ENCODE measurements at regions not wholly inside any gene's neighbourhood (a gene's known extent, or its start where the extent isn't known, plus 50 kb on each side); places are given as distances from the start of the nearest gene placed in this dataset.
A peak's percentile ranks its signal among the peaks of the same experiment; 100 is the strongest.

DNA sequence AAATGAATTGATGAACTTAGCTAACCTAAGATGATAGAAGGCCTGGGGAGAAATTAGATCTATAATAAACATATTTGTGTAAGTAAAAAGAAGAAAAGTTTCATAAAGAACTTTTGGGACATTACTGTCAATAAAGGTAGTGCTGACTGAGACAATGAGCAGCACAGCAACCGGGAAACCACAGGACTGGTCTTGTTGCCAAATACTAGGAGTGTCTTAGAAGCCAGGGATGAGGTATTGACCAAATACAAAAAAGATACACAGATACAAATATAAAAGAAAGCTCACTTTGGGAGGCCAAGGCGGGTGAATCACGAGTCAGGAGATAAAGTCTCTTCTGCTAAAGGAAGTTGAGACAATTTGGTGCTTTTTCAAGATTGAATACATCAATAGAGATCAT lies 362.4 kb upstream of the ZNF385D start:
- TF ChIP-seq TAF1 (IDR thresholded peaks at IDR 0.05; ENCODE audit: low read depth, low read length) = no peak
- TF ChIP-seq POU2F2 (IDR thresholded peaks at IDR 0.05; ENCODE audit: low read depth, low read length) = no peak
- TF ChIP-seq POLR2A (IDR thresholded peaks at IDR 0.05; ENCODE audit: low read depth, low read length) = no peak
- no peak for TF ChIP-seq POLR2AphosphoS5 (IDR thresholded peaks at IDR 0.05; ENCODE audit: low read depth, low read length)
- TF ChIP-seq PAX5 (IDR thresholded peaks at IDR 0.05; ENCODE audit: insufficient read depth, low read length, severe bottlenecking) = no peak
- no peak for TF ChIP-seq SPI1 (IDR thresholded peaks at IDR 0.05; ENCODE audit: low read depth, low read length)
- DNase-seq (ENCODE audit: insufficient read length, low spot score) (no peak), FAIRE-seq (no peak)

DNA sequence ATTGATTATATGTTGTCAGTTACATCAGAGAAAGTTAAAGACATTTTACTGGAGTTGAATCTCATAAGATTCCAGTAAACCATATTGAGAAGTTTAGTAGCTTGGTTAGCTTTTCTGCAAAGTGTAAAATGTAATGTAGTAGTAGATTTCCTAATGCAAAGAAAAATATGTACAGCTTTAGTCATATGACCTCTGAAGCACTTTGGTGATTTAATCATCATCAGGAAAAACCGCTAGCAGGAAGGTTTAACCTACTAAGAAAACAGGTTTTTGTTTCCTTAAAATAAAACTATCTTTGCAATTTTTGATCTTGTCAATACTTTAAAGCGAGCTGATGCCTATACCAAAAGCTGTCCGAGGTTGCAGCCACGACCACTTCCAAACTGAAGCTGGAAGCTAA lies 364.6 kb upstream of the ZNF385D start:
- no peak for DNase-seq (ENCODE audit: insufficient read length, low spot score)
- TF ChIP-seq POU2F2 (IDR thresholded peaks at IDR 0.05; ENCODE audit: low read depth, low read length) (no peak), POLR2AphosphoS5 (IDR thresholded peaks at IDR 0.05; ENCODE audit: low read depth, low read length) (no peak), SPI1 (IDR thresholded peaks at IDR 0.05; ENCODE audit: low read depth, low read length) (no peak), PAX5 (IDR thresholded peaks at IDR 0.05; ENCODE audit: insufficient read depth, low read length, severe bottlenecking) (no peak), TAF1 (IDR thresholded peaks at IDR 0.05; ENCODE audit: low read depth, low read length) (no peak), POLR2A (IDR thresholded peaks at IDR 0.05; ENCODE audit: low read depth, low read length) (no peak)
- FAIRE-seq = no peak

DNA sequence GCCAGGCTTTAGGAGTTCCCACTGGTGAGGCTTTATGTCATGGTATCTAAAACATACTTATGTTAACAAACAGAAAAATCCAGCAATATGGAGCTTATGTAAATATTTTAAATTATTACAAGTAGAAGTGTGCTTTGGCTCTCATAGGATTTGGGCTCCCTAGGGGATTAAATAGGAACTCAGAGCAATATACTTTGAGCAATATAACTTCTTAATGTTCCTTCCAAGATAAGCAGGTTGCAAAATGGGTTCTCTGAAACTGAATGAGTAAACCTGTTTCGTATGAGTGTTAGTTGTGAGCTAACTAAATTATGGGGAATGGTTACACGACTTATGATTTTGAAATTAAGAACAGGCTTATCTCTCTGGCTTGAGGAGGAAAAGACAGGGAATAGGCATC lies 366.1 kb upstream of the ZNF385D start:
- no peak for DNase-seq (ENCODE audit: insufficient read length, low spot score)

DNA sequence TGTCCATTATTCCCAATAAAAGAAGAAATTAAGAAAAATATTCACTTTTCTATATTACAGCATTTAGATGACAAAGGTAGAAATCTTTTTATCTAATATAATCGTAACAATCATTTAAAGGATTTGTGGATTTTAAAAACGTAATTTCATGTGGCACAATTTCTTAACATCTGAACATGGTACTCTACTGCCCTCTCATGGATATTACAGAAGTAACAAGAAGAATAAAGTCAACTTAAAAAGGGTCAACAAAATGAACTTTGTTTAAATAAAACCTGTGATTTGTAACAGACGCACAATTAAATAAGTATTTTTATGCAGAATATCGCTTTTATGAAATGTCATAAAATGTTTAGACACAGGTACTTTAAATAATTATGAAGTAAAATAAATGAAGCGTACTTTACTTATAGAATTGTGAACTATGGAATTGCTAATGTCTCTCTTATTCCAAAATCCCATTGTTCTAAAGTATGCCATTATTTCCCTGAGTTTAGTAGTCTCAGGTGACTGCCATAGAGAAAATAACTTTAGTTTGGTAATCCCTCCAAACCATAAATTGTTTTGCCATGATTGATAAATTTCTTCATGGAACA lies 366.8 kb upstream of the ZNF385D start:
- DNase-seq (ENCODE audit: insufficient read length, low spot score) (no peak), FAIRE-seq (no peak)
- no peak for TF ChIP-seq POU2F2 (IDR thresholded peaks at IDR 0.05; ENCODE audit: low read depth, low read length)
- TF ChIP-seq POLR2A (IDR thresholded peaks at IDR 0.05; ENCODE audit: low read depth, low read length) = no peak
- no peak for TF ChIP-seq TAF1 (IDR thresholded peaks at IDR 0.05; ENCODE audit: low read depth, low read length)
- no peak for TF ChIP-seq SPI1 (IDR thresholded peaks at IDR 0.05; ENCODE audit: low read depth, low read length)
- no peak for TF ChIP-seq PAX5 (IDR thresholded peaks at IDR 0.05; ENCODE audit: insufficient read depth, low read length, severe bottlenecking)
- TF ChIP-seq POLR2AphosphoS5 (IDR thresholded peaks at IDR 0.05; ENCODE audit: low read depth, low read length) = no peak

More for the DNA sequence above, 366.1 kb upstream of the ZNF385D start:
- TF ChIP-seq TAF1 (IDR thresholded peaks at IDR 0.05; ENCODE audit: low read depth, low read length) (no peak), POLR2A (IDR thresholded peaks at IDR 0.05; ENCODE audit: low read depth, low read length) (no peak), POU2F2 (IDR thresholded peaks at IDR 0.05; ENCODE audit: low read depth, low read length) (no peak), SPI1 (IDR thresholded peaks at IDR 0.05; ENCODE audit: low read depth, low read length) (no peak), PAX5 (IDR thresholded peaks at IDR 0.05; ENCODE audit: insufficient read depth, low read length, severe bottlenecking) (no peak), POLR2AphosphoS5 (IDR thresholded peaks at IDR 0.05; ENCODE audit: low read depth, low read length) (no peak)
- FAIRE-seq = no peak

DNA sequence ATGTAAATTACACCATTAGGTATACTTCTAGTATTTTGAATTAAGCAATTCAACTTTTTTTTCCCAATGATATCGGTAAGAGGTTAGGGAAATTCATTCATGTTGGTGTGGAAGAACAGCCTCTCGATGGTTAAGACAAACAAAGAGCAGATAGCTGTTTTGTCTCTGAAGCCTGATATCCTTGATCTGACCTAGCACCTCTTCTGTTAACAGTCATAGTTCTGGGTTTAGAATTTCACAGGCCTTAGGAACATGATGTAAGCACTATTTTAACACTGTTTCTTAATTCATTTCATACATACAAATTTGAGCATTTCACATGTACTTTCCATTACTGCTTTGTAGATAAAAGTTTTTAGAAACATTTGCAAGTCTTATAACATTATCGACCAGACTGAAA lies 367.5 kb upstream of the ZNF385D start:
- TF ChIP-seq POLR2AphosphoS5 (IDR thresholded peaks at IDR 0.05; ENCODE audit: low read depth, low read length) (no peak), SPI1 (IDR thresholded peaks at IDR 0.05; ENCODE audit: low read depth, low read length) (no peak), TAF1 (IDR thresholded peaks at IDR 0.05; ENCODE audit: low read depth, low read length) (no peak), PAX5 (IDR thresholded peaks at IDR 0.05; ENCODE audit: insufficient read depth, low read length, severe bottlenecking) (no peak), POU2F2 (IDR thresholded peaks at IDR 0.05; ENCODE audit: low read depth, low read length) (no peak), POLR2A (IDR thresholded peaks at IDR 0.05; ENCODE audit: low read depth, low read length) (no peak)
- FAIRE-seq = no peak
- DNase-seq (ENCODE audit: insufficient read length, low spot score) = no peak

DNA sequence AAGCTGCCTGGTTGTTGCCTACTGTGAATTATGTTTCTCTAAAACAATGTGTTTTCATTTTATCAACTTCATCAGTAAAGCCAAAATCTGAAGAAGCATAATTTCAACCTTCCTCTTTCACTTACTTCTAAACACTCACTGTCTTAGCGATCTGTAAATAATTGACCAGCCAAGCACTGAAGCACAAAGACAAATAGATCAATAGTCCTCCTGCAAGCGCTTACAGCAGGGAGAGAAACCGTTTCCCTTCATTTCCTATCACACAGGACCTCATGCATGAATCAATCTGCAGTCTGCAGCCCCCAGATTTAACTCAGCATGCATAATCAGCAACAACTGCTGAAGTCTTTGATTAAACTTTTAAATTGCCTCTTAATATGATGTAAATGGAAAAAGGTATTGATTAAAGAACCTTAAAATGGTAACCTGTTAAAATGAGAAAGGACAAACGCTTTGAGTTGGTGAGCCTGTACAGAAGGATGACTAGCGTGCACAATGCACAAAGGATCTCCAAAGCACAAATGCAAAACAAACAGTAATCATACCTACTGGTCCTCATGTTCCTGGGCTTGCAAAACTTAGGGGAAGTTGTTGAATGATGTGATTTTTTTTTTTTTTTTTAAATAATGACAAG lies 370.2 kb upstream of the ZNF385D start:
- TF ChIP-seq POLR2AphosphoS5 (IDR thresholded peaks at IDR 0.05; ENCODE audit: low read depth, low read length) = no peak
- no peak for TF ChIP-seq SPI1 (IDR thresholded peaks at IDR 0.05; ENCODE audit: low read depth, low read length)
- TF ChIP-seq PAX5 (IDR thresholded peaks at IDR 0.05; ENCODE audit: insufficient read depth, low read length, severe bottlenecking) = no peak
- TF ChIP-seq POU2F2 (IDR thresholded peaks at IDR 0.05; ENCODE audit: low read depth, low read length) = no peak
- TF ChIP-seq POLR2A (IDR thresholded peaks at IDR 0.05; ENCODE audit: low read depth, low read length) = no peak
- no peak for DNase-seq (ENCODE audit: insufficient read length, low spot score)
- FAIRE-seq = no peak

DNA sequence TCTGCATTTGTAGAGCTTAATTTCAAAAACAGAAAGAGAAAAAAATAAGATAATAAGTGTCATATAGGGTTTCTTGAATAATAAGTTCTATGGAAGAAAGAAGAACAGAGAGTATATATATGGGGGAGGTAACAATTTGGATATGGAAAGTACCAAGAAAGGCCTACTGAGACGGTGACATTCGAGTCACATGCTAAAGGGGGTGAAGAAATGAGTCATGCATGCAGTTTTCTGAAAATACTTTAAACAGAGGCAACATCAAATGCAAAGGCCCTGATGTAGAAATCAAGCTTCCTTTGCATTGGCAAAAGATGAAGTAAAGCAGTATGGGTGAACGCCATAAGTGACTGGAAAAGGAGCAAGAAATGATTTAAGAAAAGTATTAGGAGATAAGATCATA lies 371.6 kb upstream of the ZNF385D start:
- FAIRE-seq (no peak), DNase-seq (ENCODE audit: insufficient read length, low spot score) (peak; percentile 1)

DNA sequence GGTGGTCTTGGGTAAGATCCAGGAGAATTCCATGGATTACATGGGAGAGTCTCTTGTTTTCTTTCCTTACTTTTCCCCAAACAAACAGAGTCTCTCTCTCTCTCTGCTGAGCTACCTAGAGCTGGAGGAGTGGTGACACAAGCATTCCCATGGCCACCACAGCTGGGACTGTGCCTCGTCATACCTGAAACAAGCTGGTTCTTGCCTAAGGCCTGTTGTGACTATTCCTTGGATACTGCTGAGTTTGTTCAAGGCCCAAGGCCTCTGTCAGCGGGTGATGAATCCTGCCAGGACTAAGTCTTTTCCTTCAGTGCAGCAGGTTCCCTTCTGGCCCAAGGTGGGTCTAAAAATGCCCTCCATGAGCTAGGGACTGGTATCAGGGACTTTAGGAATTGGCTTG lies 378.1 kb upstream of the ZNF385D start:
- no peak for DNase-seq (ENCODE audit: insufficient read length, low spot score)
- FAIRE-seq = no peak
- TF ChIP-seq PAX5 (IDR thresholded peaks at IDR 0.05; ENCODE audit: insufficient read depth, low read length, severe bottlenecking) (no peak), SPI1 (IDR thresholded peaks at IDR 0.05; ENCODE audit: low read depth, low read length) (no peak), POU2F2 (IDR thresholded peaks at IDR 0.05; ENCODE audit: low read depth, low read length) (no peak), POLR2A (IDR thresholded peaks at IDR 0.05; ENCODE audit: low read depth, low read length) (no peak), TAF1 (IDR thresholded peaks at IDR 0.05; ENCODE audit: low read depth, low read length) (no peak), POLR2AphosphoS5 (IDR thresholded peaks at IDR 0.05; ENCODE audit: low read depth, low read length) (no peak)

More for the DNA sequence above, 371.6 kb upstream of the ZNF385D start:
- TF ChIP-seq SPI1 (IDR thresholded peaks at IDR 0.05; ENCODE audit: low read depth, low read length) = 0 out of 2 replicates have a peak, but pooled peaks have one; percentile 14
- TF ChIP-seq PAX5 (IDR thresholded peaks at IDR 0.05; ENCODE audit: insufficient read depth, low read length, severe bottlenecking) = no peak

DNA sequence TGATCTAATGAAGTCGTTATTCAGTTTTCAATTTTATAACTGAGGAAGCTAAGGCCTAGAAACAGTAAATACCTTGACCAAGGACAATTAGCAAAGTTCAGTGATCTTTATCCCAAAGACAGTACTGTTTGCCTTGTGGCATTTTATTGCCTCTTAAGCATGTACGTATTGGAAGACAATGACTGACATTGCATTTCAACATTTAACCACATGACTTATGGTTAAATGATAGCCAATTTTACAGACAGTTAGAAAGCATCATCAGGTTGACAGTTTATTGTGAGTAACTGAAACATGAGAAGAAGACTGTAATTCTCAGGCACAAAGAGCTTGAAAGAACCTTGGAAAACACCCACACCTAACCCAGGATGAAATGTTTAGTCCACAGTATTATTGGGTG lies 390.8 kb upstream of the ZNF385D start:
- no peak for DNase-seq (ENCODE audit: insufficient read length, low spot score)
- no peak for TF ChIP-seq SPI1 (IDR thresholded peaks at IDR 0.05; ENCODE audit: low read depth, low read length)
- TF ChIP-seq PAX5 (IDR thresholded peaks at IDR 0.05; ENCODE audit: insufficient read depth, low read length, severe bottlenecking) = no peak
- TF ChIP-seq POLR2AphosphoS5 (IDR thresholded peaks at IDR 0.05; ENCODE audit: low read depth, low read length) = no peak
- no peak for TF ChIP-seq POLR2A (IDR thresholded peaks at IDR 0.05; ENCODE audit: low read depth, low read length)
- no peak for TF ChIP-seq TAF1 (IDR thresholded peaks at IDR 0.05; ENCODE audit: low read depth, low read length)
- TF ChIP-seq POU2F2 (IDR thresholded peaks at IDR 0.05; ENCODE audit: low read depth, low read length) = no peak
- FAIRE-seq = no peak

All from GM12891 (cell line).